CD4-positive, alpha-beta T cell treated with Interleukin-4 for 1 hour (primary cell): ENCODE measurements at regions not wholly inside any gene's neighbourhood (a gene's known extent, or its start where the extent isn't known, plus 50 kb on each side); places are given as distances from the start of the nearest gene placed in this dataset.

Experiments
- DNase-seq, 2 donors: peaks; one replicate each; pipeline ENCODE4 v3.0.0-alpha.2; 2020 to 2022

- DNase-seq: no peak
Observed at GRCh38 chr6:159473475-159474263, 219.4 kb downstream of the SOD2 start.

DNA sequence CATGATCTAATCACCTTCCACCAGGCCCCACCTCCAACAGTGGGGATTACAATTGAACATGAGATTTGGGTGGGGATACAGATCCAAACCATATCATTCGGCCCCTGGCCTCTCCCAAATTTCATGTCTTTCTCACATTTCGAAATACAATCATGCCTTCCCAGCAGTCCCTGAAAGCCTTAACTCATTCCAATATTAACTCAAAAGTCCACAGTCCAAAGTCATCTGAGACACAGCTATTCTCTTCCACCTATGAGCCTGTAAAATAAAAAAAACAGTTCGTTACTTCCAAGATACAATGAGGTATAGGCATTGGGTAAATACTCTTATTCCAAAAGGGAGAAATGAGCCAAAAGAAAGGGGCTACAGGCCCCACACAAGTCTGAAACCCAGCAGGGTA lies 222.6 kb downstream of the SOD2 start:
- DNase-seq: no peak

- DNase-seq: no peak
Observed at GRCh38 chr6:159469443-159469842, 223.6 kb downstream of the SOD2 start.

DNA sequence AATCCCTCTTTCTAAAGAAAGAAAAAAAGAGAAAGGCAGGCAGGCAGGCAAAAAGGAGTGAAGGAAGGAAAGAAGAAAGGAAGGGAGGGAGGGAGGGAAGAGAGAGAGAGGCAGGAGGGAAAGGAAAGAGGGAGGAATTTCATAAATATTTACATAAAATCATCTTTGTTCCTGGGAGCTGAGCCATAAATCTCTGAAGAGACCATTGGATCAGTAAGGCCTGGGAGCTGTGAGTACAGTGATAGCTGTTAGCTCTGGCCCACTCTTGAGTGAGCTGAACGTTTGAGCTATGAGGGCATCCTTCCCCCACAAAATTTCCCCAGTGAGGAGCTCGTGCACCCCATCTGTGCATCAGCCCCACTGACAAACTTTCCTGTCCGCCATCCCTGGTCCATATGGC lies 224.0 kb downstream of the SOD2 start:
- no peak for DNase-seq

GRCh38 chr6:159467473-159468041 lies 225.5 kb downstream of the SOD2 start:
- no peak for DNase-seq

DNA sequence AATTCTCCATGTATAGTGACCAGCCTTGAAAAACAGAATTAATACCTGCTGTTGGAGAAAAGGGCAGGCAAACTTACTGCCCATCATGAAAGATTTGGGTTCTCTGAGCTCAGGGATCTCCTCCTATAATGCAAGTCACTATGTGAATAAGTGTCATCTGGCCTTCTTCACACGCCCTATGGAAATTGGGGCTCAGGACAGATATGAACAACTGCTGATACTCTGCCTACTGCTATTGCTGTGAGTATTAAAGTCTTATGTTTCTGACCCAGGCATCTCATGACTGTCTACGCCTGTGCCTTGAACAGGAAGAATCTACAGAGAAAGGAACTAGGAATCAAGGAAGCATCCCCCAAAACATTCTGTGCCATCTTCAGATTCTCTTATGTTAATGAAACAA lies 226.1 kb downstream of the SOD2 start:
- no peak for DNase-seq

DNA sequence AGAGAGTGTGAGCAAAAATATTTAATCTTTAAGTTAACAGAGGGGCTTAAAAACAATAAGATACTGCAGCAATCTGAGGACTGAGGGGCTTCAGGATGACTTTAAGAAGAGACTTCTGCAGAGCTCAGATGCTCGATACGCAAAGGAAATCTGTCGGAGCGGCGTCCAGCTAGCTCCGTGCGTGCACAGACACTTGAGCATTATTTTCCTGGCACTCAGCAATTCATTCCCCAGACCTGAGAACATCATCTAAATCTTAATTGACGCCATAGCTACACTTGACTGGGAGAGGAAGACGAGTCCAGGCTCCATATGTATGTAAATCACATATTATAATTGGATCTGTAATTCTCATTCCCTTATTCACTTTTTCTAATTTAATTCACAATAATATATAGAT lies 228.2 kb downstream of the SOD2 start:
- no peak for DNase-seq

- peak in 1 of 2 donors; percentile 4 for DNase-seq
Observed at GRCh38 chr6:159463119-159463829, 229.8 kb downstream of the SOD2 start.

DNA sequence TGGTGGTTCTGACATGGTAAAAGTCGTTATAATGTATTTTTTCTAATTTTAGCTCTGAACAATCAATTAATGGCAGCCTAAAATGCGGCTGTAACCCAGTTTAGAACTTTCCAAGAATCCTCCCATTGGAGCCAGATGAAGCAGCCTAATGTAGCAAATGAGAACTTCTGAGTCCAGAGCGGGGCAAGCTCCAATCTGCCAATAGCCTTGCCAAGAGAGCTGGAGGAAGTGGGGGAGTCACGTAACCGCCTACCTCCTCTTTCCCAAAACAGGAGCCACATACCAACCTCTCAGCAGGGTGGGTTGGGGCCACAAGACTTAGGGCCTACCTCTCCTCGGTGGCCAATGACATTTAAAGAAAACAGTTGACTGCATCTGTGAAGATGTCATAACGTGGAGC lies 230.6 kb downstream of the SOD2 start:
- DNase-seq: no peak

GRCh38 chr6:159461998-159462397 lies 231.0 kb downstream of the SOD2 start:
- no peak for DNase-seq

DNA sequence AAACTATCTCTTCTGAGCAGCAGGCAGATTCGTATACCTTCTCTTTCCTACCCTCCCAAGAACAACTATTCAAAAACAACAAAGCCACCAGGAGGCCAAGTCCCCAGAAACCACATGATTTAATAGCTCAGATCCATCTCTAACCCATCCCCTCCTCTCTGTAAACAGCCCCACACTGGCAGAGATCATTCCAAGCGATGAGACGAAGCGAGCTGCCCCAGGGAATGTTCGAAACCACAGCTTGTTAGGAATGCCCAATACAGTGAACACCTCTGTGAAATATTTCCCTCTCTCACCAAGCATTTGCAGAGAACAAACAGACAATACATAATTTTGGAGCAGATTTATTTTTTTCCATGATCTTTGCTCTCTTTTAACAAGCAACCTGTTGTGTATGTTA lies 231.8 kb downstream of the SOD2 start:
- DNase-seq: no peak

- DNase-seq: no peak
Observed at GRCh38 chr6:159460476-159460875, 232.6 kb downstream of the SOD2 start.

DNA sequence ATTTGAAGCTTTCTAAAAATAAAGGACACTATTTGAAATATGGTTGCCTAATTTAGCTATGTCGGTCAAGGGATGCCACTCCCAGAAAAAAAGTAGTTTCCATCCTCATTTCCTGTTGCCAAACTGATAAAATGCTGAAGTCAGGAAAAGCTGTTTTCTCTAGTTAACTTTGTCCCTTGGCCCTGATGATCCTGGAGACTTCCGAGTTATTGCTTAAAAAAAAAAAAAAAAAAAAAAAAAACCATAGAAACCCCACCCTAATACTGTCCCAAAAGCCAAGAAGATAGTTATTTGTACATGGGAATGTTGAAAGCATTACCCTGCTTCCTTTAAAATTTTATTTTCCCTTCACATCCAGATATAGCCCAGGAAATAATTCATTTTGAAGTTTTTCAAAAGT lies 236.7 kb downstream of the SOD2 start:
- DNase-seq: no peak

GRCh38 chr6:159455700-159456274 lies 237.3 kb downstream of the SOD2 start:
- no peak for DNase-seq

GRCh38 chr6:159450815-159451465 lies 242.1 kb downstream of the SOD2 start:
- DNase-seq: no peak

GRCh38 chr6:159446340-159446739 lies 246.7 kb downstream of the SOD2 start:
- no peak for DNase-seq

GRCh38 chr6:159445351-159445750 lies 247.7 kb downstream of the SOD2 start:
- no peak for DNase-seq

DNA sequence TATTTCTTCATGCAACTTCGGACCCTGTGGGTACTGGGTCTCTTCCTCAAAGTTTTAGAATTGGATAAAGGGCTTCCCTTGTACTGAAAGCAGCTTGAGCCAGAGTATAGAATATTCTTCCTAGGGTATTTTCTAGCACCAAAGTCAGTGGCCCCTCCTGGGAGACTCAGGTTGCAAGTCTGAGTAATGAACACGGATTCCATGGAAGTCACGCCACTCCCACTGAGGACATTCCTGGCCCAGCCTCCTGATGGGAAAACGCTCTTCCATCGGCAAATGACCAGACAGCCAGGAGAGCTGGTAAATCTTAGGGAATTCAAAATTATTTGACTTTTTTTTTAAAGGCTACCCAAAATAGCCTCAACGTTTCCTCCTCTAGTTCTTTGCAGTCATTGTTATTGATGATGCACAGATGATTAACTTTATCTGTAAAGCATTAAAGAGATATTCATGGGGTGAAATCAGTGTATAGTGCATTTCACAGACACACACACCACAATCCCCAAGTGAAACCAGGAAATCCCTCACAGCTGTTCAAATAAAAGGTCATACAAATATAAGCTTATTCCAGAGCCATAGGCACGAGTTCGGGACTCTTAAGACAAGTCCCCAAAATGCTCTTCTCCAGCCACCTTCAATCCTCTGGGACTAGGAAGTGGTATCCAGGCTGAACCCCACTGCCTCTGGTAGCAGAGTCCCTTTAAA lies 248.8 kb downstream of the SOD2 start:
- DNase-seq: no peak

DNA sequence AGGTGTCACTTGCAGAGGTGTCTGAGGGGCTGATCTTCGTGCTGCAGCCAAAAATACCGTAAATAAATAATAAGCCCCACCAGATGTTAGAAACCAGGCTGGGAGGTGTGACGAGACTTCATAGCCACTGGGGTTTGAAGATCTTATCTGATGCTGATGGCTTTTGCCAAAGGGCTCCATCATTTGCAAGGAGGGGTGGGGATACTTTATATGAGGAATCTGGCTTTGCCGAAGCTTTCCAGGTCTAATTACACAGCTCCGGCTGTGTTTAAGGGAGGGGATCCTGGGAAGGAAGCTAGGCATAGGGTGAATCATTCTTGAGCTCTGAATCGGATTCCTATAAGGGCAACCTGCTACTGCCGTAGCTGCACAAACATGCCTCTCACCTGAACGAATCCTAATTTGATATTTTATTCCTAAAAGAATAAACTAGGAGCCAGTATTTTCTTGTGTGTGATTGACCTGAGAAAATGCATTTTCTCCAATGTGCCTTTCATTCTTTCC lies 249.6 kb downstream of the SOD2 start:
- DNase-seq: no peak

DNA sequence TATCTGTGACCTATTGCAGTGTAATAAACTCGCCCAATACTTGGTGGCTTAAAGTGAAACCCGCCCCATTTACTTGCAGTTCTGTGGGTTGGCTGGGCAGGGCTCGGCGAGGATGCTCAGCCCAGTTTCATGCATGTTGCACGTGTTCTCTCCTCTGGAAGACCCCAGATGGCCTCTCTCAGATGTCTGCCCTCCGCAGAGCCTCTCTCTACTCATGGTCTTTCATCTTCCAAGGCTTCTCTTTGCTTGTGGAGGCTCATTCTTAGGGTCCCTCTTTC lies 251.4 kb downstream of the SOD2 start:
- no peak for DNase-seq

- no peak for DNase-seq
Observed at GRCh38 chr6:159440911-159441703, 251.9 kb downstream of the SOD2 start.

DNA sequence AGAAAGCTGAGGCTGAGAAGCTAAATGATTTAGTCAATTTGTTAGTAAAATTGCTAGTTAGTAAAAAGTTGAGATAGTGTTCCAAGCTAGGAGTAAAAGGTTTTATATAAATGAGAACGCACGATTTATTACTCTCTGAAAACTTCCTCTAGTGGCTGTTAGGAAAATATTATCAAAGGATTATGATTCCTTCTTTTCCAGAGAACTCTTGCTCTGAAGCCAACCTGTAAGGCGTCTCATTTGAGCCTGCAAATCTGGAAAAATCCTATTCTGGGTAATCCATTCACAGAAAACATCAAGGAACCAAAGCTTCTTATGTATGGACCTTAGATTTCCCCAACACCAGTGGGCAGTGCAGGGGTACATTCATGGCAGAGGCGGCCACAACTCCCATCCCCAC lies 252.7 kb downstream of the SOD2 start:
- no peak for DNase-seq
